ENCODE measurements at regions not wholly inside any gene's neighbourhood (a gene's known extent, or its start where the extent isn't known, plus 50 kb on each side); places are given as distances from the start of the nearest gene placed in this dataset.

GRCh38 chr1:193451606-193452005, 265.2 kb upstream of the B3GALT2 start:
- TF ChIP-seq POLR2A (IDR thresholded peaks at IDR 0.05): no peak
- no peak for TF ChIP-seq CTCF (IDR thresholded peaks at IDR 0.05)

Measured in heart left ventricle (tissue), 13 donors.